ENCODE measurements at regions not wholly inside any gene's neighbourhood (a gene's known extent, or its start where the extent isn't known, plus 50 kb on each side); places are given as distances from the start of the nearest gene placed in this dataset.

- TF ChIP-seq SALL2 (tag by site-specific recombination; IDR thresholded peaks at IDR 0.05; ENCODE audit: borderline replicate concordance) (no peak), ZNF239 (tag by site-specific recombination; IDR thresholded peaks at IDR 0.05) (no peak), ZNF10 (tag by site-specific recombination; IDR thresholded peaks at IDR 0.05) (0 out of 2 replicates have a peak, but pooled peaks have one; percentile 38), ZNF362 (tag by site-specific recombination; IDR thresholded peaks at IDR 0.05) (no peak), KLF9 (tag by site-specific recombination; IDR thresholded peaks at IDR 0.05; ENCODE audit: low read depth) (no peak), ZNF660 (tag by site-specific recombination; IDR thresholded peaks at IDR 0.05) (no peak), ZNF580 (tag by site-specific recombination; IDR thresholded peaks at IDR 0.05) (no peak), ZNF132 (tag by site-specific recombination; IDR thresholded peaks at IDR 0.05; ENCODE audit: borderline replicate concordance) (no peak), INSM2 (tag by site-specific recombination; IDR thresholded peaks at IDR 0.05) (0 out of 2 replicates have a peak, but pooled peaks have one; percentile 62), GFI1B (tag by site-specific recombination; IDR thresholded peaks at IDR 0.05) (no peak; the same call in 1 of the 2 replicates), ZSCAN16 (tag by site-specific recombination; IDR thresholded peaks at IDR 0.05) (no peak), WT1 (tag by site-specific recombination; IDR thresholded peaks at IDR 0.05) (peak; percentile 85), HIC1 (tag by site-specific recombination; IDR thresholded peaks at IDR 0.05) (peak; percentile 74), HOXD13 (CRISPR knock-in tag; IDR thresholded peaks at IDR 0.05; ENCODE audit: borderline replicate concordance) (no peak), ZBTB1 (tag by site-specific recombination; IDR thresholded peaks at IDR 0.05) (0 out of 2 replicates have a peak, but pooled peaks have one; percentile 15), ZNF274 (IDR thresholded peaks at IDR 0.05; ENCODE audit: low read length) (no peak), ZNF274 (tag by site-specific recombination; IDR thresholded peaks at IDR 0.05; ENCODE audit: borderline replicate concordance) (no peak), GLI2 (tag by site-specific recombination; IDR thresholded peaks at IDR 0.05; ENCODE audit: borderline replicate concordance, low read depth) (no peak), ZNF530 (tag by site-specific recombination; IDR thresholded peaks at IDR 0.05; ENCODE audit: low read depth) (no peak), ZBTB17 (tag by site-specific recombination; IDR thresholded peaks at IDR 0.05) (peak; percentile 42; the same call in 1 of the 2 replicates), ZNF707 (tag by site-specific recombination; IDR thresholded peaks at IDR 0.05) (no peak), ZNF311 (tag by site-specific recombination; IDR thresholded peaks at IDR 0.05; ENCODE audit: borderline replicate concordance) (no peak), ZNF768 (tag by site-specific recombination; IDR thresholded peaks at IDR 0.05) (no peak), ZNF585B (tag by site-specific recombination; IDR thresholded peaks at IDR 0.05) (peak; percentile 41), ZNF501 (tag by site-specific recombination; IDR thresholded peaks at IDR 0.05) (no peak), TRIM28 (IDR thresholded peaks at IDR 0.05; ENCODE audit: borderline replicate concordance, low read length) (no peak; the same call in 1 of the 2 replicates), ZNF621 (tag by site-specific recombination; IDR thresholded peaks at IDR 0.05) (no peak), ZNF37A (tag by site-specific recombination; IDR thresholded peaks at IDR 0.05) (no peak), ZNF677 (tag by site-specific recombination; IDR thresholded peaks at IDR 0.05) (no peak), ZNF146 (tag by site-specific recombination; IDR thresholded peaks at IDR 0.05) (no peak)
- TF ChIP-seq, protein P1, sequence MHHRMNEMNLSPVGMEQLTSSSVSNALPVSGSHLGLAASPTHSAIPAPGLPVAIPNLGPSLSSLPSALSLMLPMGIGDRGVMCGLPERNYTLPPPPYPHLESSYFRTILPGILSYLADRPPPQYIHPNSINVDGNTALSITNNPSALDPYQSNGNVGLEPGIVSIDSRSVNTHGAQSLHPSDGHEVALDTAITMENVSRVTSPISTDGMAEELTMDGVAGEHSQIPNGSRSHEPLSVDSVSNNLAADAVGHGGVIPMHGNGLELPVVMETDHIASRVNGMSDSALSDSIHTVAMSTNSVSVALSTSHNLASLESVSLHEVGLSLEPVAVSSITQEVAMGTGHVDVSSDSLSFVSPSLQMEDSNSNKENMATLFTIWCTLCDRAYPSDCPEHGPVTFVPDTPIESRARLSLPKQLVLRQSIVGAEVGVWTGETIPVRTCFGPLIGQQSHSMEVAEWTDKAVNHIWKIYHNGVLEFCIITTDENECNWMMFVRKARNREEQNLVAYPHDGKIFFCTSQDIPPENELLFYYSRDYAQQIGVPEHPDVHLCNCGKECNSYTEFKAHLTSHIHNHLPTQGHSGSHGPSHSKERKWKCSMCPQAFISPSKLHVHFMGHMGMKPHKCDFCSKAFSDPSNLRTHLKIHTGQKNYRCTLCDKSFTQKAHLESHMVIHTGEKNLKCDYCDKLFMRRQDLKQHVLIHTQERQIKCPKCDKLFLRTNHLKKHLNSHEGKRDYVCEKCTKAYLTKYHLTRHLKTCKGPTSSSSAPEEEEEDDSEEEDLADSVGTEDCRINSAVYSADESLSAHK (tag by site-specific recombination; IDR thresholded peaks at IDR 0.05): no peak
- TF ChIP-seq, protein P2, sequence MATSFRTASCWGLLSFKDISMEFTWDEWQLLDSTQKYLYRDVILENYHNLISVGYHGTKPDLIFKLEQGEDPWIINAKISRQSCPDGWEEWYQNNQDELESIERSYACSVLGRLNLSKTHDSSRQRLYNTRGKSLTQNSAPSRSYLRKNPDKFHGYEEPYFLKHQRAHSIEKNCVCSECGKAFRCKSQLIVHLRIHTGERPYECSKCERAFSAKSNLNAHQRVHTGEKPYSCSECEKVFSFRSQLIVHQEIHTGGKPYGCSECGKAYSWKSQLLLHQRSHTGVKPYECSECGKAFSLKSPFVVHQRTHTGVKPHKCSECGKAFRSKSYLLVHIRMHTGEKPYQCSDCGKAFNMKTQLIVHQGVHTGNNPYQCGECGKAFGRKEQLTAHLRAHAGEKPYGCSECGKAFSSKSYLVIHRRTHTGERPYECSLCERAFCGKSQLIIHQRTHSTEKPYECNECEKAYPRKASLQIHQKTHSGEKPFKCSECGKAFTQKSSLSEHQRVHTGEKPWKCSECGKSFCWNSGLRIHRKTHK (tag by site-specific recombination; IDR thresholded peaks at IDR 0.05): no peak
Measured at GRCh38 chrX:39753293-39753996, 344.3 kb downstream of the BCOR start (continued).

All from HEK293 (cell line).